Ovary (tissue), 7 donors: ENCODE measurements at regions not wholly inside any gene's neighbourhood (a gene's known extent, or its start where the extent isn't known, plus 50 kb on each side); places are given as distances from the start of the nearest gene placed in this dataset.

Experiments
- DNase-seq, 5 donors: peaks; one replicate each; pipeline ENCODE4 v3.0.0-alpha.2; 2019 to 2020
- H3K27ac ChIP-seq, 2 donors: fragments of 200-600 bp; one replicate each; pipeline versions ENCODE4 v1.5.1 to v1.8.0; 2019 to 2022
- H3K27me3 ChIP-seq: fragments of 200-600 bp; one replicate; pipeline ENCODE4 v1.8.0; 2022
- H3K36me3 ChIP-seq: fragments of 200-600 bp; sonication (generic); one replicate; pipeline ENCODE4 v1.5.1; 2019
- H3K4me1 ChIP-seq: one replicate; pipeline ENCODE4 v1.8.1; 2013; ENCODE audit warnings: mild to moderate bottlenecking, moderate library complexity; ENCODE audit not compliant: insufficient read depth
- H3K4me3 ChIP-seq: fragments of 200-600 bp; sonication (generic); one replicate; pipeline ENCODE4 v1.5.1; 2017
- H3K9me3 ChIP-seq, 2 donors: fragments of 200-600 bp in 1 of 2; sonication (generic) in 1 of 2; one replicate each; pipeline versions ENCODE4 v1.5.1 to v1.8.1; 2013 to 2019; ENCODE audit warnings: mild to moderate bottlenecking in 1 of 2, moderate library complexity in 1 of 2
- CTCF ChIP-seq, 3 donors: fragments of 450-650 bp in 2 of 3; fragments of 200-600 bp in 1 of 3; IDR thresholded peaks; one replicate each; pipeline versions ENCODE4 v1.5.1 to v1.8.0; 2016 to 2022; ENCODE audit warnings: antibody characterized with exemption in 3 of 3, mild to moderate bottlenecking in 1 of 3
- EP300 ChIP-seq: sonication (generic); formaldehyde crosslinking; IDR thresholded peaks from one replicate; pipeline ENCODE4 v1.6.1; 2017; ENCODE audit warnings: antibody characterized with exemption
- POLR2A ChIP-seq: fragments of 450-650 bp; IDR thresholded peaks from one replicate; pipeline ENCODE4 v1.6.1; 2017; ENCODE audit warnings: antibody characterized with exemption, mild to moderate bottlenecking, moderate library complexity
- WGBS, 3 donors: extraction: QIAGEN DNeasy Blood & Tissue Kit in 1 of 3; methylation state at CpG; one replicate each; pipeline versions ENCODE4 v1.1.5 to v1.1.7; 2013 to 2017; 5-methylcytosine and 5-hydroxymethylcytosine counted together
- intact Hi-C, 4 donors: fragments of 100-400 bp; cut with DNase I; formaldehyde crosslinking; loops; one replicate each; pipeline versions ENCODE4 v1.11.0 to v1.15.1; 2022 to 2023
- donor health status: DM: no; HTN: no; CAD: no; lungs with moderate emphysema.
- donor health status: DM: no; HTN: no; CAD: no.
- donor health status: Bipolar disorder and iron deficiency.
- donor health status: DM: no; HTN: no; CAD: no.
- donor health status: DM: yes; HTN: yes; CAD: no.

DNA sequence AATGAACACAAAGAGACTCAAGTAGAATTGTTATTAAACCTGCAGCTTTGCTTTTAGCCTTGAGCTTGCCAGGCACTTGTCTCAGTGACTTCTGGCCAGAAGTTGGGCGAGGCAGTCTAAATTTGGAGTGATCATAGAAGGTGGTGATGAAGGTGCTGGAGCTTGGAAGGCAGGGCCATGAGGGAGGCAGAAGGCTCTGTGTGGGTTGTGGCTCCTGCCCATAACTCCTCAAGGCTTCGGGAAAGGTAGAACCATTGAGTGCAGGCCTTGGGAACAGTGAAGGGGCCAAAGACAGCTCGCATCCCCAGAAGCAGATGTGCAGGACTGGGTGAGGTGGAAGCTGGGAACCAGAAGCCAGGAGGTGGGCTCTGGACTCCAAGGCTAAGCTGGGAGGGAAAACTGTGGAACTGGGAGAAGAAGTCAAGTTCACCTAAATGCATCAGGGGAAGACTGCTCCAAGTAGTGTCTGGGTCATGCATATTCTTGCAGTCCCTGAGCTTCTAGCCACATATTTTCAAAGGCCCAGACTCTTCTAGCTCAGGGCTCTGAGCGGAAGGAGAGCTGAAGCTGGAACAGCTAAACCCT is 111.1 kb upstream of the HABP2 start:
- no peaks in the 10 kb centered on the region for H3K4me1 ChIP-seq
- TF ChIP-seq POLR2A (no peak), EP300 (no peak), CTCF (IDR thresholded peaks at IDR 0.05) (no peak)
- intact Hi-C loops = no loop called here
- H3K9me3 ChIP-seq = no peaks in the 10 kb centered on the region
- WGBS, 3 donors = 95 to 98% (median 97%) methylated on average over 4 of the region's 4 CpGs
- no peak overlapping the region for H3K4me3 ChIP-seq
- no peaks in the 10 kb centered on the region for H3K27me3 ChIP-seq
- H3K27ac ChIP-seq = no peak overlapping the region
- no peak for DNase-seq
- H3K36me3 ChIP-seq = no peaks in the 10 kb centered on the region

- H3K27ac ChIP-seq = no peak overlapping the region
- no peaks in the 10 kb centered on the region for H3K27me3 ChIP-seq
- no peaks in the 10 kb centered on the region for H3K4me1 ChIP-seq
- no peak for DNase-seq
- intact Hi-C loops = no loop called here
- WGBS, 3 donors = 86 to 90% (median 87%) methylated on average over 2 of the region's 2 CpGs
- no peak overlapping the region for H3K4me3 ChIP-seq
- TF ChIP-seq CTCF (IDR thresholded peaks at IDR 0.05) = no peak
- TF ChIP-seq EP300 = no peak
- TF ChIP-seq POLR2A = no peak
- H3K36me3 ChIP-seq = no peaks in the 10 kb centered on the region
- H3K9me3 ChIP-seq = no peaks in the 10 kb centered on the region
These were observed 110.5 kb upstream of the HABP2 start for GRCh38 chr10:113442336-113442735.

GRCh38 chr10:113443141-113443925 is 109.5 kb upstream of the HABP2 start:
- H3K27ac ChIP-seq = no peak overlapping the region
- H3K4me1 ChIP-seq = no peaks in the 10 kb centered on the region
- intact Hi-C loops = no loop called here
- H3K9me3 ChIP-seq = no peaks in the 10 kb centered on the region
- WGBS, 3 donors = 70 to 74% (median 73%) methylated on average over 3 of the region's 3 CpGs
- H3K4me3 ChIP-seq = no peak overlapping the region
- no peaks in the 10 kb centered on the region for H3K27me3 ChIP-seq
- no peak for TF ChIP-seq EP300
- no peak for TF ChIP-seq POLR2A
- TF ChIP-seq CTCF (IDR thresholded peaks at IDR 0.05) = no peak
- DNase-seq = no peak
- no peaks in the 10 kb centered on the region for H3K36me3 ChIP-seq

- no peaks in the 10 kb centered on the region for H3K4me1 ChIP-seq
- no peak for TF ChIP-seq EP300
- TF ChIP-seq POLR2A = no peak
- DNase-seq = no peak
- H3K36me3 ChIP-seq = no peaks in the 10 kb centered on the region
- H3K27me3 ChIP-seq = no peaks in the 10 kb centered on the region
- no peak overlapping the region for H3K4me3 ChIP-seq
- no peaks in the 10 kb centered on the region for H3K9me3 ChIP-seq
- H3K27ac ChIP-seq = no peak overlapping the region
- intact Hi-C loops = no loop called here
- WGBS, 3 donors = 84 to 92% (median 91%) methylated on average over 3 of the region's 3 CpGs
These were observed 108.0 kb upstream of the HABP2 start for GRCh38 chr10:113444766-113445365.

DNA sequence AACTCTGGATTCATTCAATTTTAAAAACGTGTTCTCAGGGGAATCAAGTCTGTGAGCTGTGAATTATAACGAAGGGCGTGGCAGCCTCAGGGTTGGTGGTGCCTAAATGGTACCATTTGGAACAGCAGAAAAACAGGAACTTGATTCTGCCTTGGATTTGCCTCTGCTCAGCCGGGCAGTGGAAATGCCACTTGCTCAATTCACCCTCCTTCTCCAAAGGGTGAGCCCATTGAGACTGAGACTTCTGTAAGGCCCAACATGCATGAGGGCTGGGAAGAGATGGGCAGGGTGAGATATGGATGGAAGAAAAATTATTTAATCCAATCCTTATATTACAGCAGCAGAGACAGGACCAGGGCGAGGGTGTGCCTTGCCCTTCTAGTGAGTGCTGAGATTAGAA is 107.1 kb upstream of the HABP2 start:
- TF ChIP-seq POLR2A = no peak
- TF ChIP-seq EP300 = no peak
- no peak for TF ChIP-seq CTCF (IDR thresholded peaks at IDR 0.05)
- Histone ChIP-seq H3K4me3 (no peak overlapping the region), H3K27me3 (no peaks in the 10 kb centered on the region), H3K9me3 (no peaks in the 10 kb centered on the region), H3K4me1 (no peaks in the 10 kb centered on the region), H3K36me3 (no peaks in the 10 kb centered on the region), H3K27ac (no peak overlapping the region)
- intact Hi-C loops = no loop called here
- DNase-seq = no peak
- WGBS, 3 donors = 84 to 94% (median 93%) methylated on average over 5 of the region's 5 CpGs
